Spleen (tissue), 7 donors: ENCODE measurements at regions not wholly inside any gene's neighbourhood (a gene's known extent, or its start where the extent isn't known, plus 50 kb on each side); places are given as distances from the start of the nearest gene placed in this dataset.

ENCODE experiments used
- CTCF ChIP-seq, 11 experiments: fragments of 200-600 bp in 7 of 11; fragments of 450-650 bp in 4 of 11; sonication (generic) in 4 of 11; IDR thresholded peaks in 8 of 11; conservative IDR thresholded peaks in 3 of 11; 1 replicate in 7 of 11; 2 replicates in 4 of 11; pipeline versions ENCODE4 v1.4.0 to v1.8.0; 2016 to 2021; ENCODE audit warnings: antibody characterized with exemption in 11 of 11, inconsistent platforms in 4 of 11, mild to moderate bottlenecking in 1 of 11
- POLR2A ChIP-seq, 3 donors: fragments of 450-650 bp; IDR thresholded peaks; one replicate each; pipeline ENCODE4 v1.5.1; 2017; ENCODE audit warnings: antibody characterized with exemption in 3 of 3, mild to moderate bottlenecking in 1 of 3
- POLR2AphosphoS5 ChIP-seq, 3 donors: sonication (generic); formaldehyde crosslinking; IDR thresholded peaks; one replicate each; pipeline ENCODE4 v1.5.1; 2017; ENCODE audit warnings: antibody characterized with exemption in 3 of 3
- donor health status: DM: no; HTN: no; CAD: no; lungs with moderate emphysema.
- donor health status: DM: no; HTN: no; CAD: no.
- donor health status: DM: no; HTN: no; CAD: no.

GRCh38 chr13:73258406-73258805, 199.6 kb downstream of the KLF5 start:
- no peak for TF ChIP-seq POLR2AphosphoS5 (IDR thresholded peaks at IDR 0.05)
- no peak for TF ChIP-seq CTCF (IDR thresholded peaks at IDR 0.05 in 8 of 11, conservative IDR thresholded peaks at IDR 0.05 in 3 of 11)
- no peak for TF ChIP-seq POLR2A (IDR thresholded peaks at IDR 0.05)
